ENCODE measurements at regions not wholly inside any gene's neighbourhood (a gene's known extent, or its start where the extent isn't known, plus 50 kb on each side); places are given as distances from the start of the nearest gene placed in this dataset.

DNA sequence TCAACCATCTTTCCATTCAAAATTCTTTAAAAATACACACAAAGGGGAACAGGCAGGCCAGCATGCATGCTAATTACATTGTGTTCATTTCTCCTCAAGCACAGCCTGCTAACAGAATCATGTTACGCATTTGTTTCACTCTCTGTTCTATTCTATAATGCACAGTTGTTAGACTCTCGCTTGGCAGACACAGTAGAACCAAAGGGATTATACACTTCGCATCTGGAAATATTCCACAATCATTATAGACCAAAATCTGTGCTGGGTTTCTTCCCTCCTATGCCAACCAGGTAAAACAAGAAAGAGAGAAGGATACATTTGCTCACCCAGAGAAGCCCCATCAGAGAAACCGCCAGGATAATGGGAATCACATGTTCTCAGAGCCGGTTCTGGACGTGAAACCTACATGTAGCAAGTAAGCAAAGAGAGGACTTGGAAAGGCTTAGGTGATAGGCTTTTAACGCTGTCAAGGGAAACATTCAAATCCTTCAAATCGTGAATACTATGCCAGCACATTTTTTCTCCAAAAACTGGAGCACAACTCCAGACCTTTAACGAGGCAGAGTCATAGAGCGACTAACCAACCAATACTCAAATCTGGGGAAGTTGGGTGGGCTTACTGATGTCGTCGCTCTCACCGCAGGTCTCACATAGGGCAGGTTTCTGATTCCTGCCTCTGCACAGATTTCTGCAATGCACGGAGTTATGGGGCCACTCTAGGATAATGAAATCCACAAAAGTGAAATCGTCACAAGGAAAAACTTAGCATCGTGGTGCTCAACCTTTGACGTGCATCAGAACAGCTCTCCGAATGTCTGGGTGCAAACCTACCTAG lies 380.5 kb upstream of the AUTS2 start:
- H3K4me3 ChIP-seq (ENCODE audit: low read depth, low read length) = no peak overlapping the region
- no peak for DNase-seq
- no peaks in the 10 kb centered on the region for H3K27me3 ChIP-seq
- TF ChIP-seq, protein P1, sequence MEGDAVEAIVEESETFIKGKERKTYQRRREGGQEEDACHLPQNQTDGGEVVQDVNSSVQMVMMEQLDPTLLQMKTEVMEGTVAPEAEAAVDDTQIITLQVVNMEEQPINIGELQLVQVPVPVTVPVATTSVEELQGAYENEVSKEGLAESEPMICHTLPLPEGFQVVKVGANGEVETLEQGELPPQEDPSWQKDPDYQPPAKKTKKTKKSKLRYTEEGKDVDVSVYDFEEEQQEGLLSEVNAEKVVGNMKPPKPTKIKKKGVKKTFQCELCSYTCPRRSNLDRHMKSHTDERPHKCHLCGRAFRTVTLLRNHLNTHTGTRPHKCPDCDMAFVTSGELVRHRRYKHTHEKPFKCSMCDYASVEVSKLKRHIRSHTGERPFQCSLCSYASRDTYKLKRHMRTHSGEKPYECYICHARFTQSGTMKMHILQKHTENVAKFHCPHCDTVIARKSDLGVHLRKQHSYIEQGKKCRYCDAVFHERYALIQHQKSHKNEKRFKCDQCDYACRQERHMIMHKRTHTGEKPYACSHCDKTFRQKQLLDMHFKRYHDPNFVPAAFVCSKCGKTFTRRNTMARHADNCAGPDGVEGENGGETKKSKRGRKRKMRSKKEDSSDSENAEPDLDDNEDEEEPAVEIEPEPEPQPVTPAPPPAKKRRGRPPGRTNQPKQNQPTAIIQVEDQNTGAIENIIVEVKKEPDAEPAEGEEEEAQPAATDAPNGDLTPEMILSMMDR (IDR thresholded peaks at IDR 0.05; ENCODE audit: low read depth, low read length) = no peak
- H3K36me3 ChIP-seq = no peaks in the 10 kb centered on the region
- no peaks in the 10 kb centered on the region for H3K4me1 ChIP-seq
- no peaks in the 10 kb centered on the region for H3K9me3 ChIP-seq

DNA sequence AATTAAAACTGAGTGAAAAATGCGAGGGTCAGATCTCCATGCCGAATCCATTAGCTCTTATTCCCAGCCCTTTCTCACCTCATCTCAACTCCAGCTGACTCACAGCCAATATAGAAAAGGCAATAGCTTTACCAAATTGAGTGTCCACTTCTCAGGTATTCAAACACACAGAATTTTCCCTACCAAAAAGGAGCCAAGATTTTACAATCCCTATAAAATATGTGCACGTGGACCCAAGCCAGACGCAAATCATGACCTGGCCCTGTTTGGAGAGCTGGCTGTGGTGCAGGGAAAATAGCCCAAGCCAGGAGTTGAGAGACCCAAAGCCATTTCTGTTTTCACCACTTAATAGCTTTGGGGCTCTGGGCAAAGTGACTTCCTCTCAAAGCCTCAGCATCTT lies 379.7 kb upstream of the AUTS2 start:
- TF ChIP-seq, protein P1 (IDR thresholded peaks at IDR 0.05; ENCODE audit: low read depth, low read length) = no peak

DNA sequence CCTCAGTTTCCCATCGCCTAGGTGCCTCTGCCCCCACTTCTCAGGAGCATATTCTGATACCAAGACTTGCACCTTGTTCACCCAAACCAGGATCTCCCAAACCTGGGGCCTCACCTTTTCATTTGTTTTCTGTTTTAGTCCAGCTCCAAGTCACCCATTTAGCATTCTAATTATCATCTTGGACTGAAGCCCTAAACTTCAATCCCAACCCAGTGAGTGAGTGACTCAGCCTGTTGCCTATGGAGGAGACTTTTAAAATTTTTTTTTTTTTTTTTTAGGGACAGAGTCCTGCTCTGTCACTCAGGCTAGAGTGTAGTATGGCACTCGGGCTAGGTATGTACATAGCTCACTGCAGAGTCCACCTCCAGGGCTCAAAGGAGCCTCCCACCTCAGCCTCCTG lies 378.9 kb upstream of the AUTS2 start:
- H3K27me3 ChIP-seq = no peaks in the 10 kb centered on the region
- TF ChIP-seq, protein P1 (IDR thresholded peaks at IDR 0.05; ENCODE audit: low read depth, low read length) = no peak
- H3K4me1 ChIP-seq = no peaks in the 10 kb centered on the region
- no peaks in the 10 kb centered on the region for H3K36me3 ChIP-seq
- no peak for DNase-seq
- no peaks in the 10 kb centered on the region for H3K9me3 ChIP-seq
- no peak overlapping the region for H3K4me3 ChIP-seq (ENCODE audit: low read depth, low read length)

More for the DNA sequence above, 379.7 kb upstream of the AUTS2 start:
- Histone ChIP-seq H3K4me3 (ENCODE audit: low read depth, low read length) (no peak overlapping the region), H3K4me1 (no peaks in the 10 kb centered on the region), H3K9me3 (no peaks in the 10 kb centered on the region), H3K36me3 (no peaks in the 10 kb centered on the region), H3K27me3 (no peaks in the 10 kb centered on the region)
- no peak for DNase-seq

DNA sequence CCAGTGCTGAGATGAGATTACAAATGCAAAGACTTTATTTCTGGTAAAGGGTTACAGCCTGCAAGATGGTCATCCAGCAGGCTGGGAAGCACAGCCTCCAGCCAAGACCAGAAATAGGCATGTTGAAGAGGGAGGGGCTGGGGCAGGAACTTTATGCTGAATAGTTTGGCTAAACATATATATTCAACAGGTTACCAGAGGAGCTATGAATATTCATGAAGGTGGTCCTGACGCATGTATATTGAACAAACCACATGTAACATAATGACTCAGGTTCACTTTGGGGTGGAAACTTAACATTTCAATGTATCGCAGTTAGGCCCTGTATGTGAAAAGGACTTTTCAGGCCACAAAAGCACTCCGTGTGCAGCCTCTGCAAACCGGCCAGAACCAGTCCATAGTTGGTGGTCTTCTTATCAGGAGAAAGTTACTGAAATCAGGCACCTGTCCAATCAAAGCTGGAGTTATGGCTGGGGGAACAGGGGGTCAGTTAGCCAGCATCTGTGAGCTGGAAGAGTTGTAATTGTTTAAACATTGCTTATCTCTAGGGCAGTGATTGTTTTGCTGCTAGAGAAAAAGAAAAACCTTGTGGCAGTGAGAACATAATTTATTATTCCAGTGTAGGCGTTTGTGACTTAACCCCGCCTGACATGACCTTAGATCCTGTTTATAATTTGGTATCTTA lies 372.9 kb upstream of the AUTS2 start:
- H3K36me3 ChIP-seq = no peaks in the 10 kb centered on the region
- DNase-seq = no peak
- H3K4me1 ChIP-seq = no peaks in the 10 kb centered on the region
- H3K9me3 ChIP-seq = no peaks in the 10 kb centered on the region
- TF ChIP-seq, protein P1 (IDR thresholded peaks at IDR 0.05; ENCODE audit: low read depth, low read length) = no peak
- no peak overlapping the region for H3K4me3 ChIP-seq (ENCODE audit: low read depth, low read length)
- no peaks in the 10 kb centered on the region for H3K27me3 ChIP-seq

DNA sequence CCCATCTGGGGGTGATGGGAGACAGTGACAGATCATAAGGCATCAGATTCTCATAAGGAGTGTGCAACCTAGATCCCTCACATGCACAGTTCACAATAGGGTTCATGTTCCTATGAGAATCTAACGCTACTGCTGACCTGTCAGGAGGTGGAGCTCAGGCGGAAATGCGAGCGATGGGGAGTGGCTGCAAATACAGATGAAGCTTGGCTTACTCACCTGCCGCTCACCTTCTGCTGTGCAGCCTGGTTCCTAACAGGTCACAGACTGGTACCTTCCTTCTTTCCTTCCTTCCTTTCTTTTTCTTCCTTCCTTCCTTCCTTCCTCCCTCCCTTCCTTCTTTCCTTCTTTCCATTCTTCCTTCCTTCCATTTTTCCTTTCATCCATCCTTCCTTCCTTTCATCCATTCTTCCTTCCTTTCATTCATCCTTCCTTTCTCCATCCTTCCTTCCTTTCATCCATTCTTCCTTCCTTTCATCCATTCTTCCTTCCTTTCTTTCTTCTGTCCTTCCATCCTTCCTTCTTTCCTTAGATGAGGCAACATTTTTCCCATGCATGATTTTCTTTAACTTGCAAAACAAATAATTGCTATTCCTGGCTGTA lies 370.0 kb upstream of the AUTS2 start:
- DNase-seq = no peak
- no peak overlapping the region for H3K4me3 ChIP-seq (ENCODE audit: low read depth, low read length)
- no peaks in the 10 kb centered on the region for H3K27me3 ChIP-seq
- no peaks in the 10 kb centered on the region for H3K4me1 ChIP-seq
- TF ChIP-seq, protein P1 (IDR thresholded peaks at IDR 0.05; ENCODE audit: low read depth, low read length) = no peak
- H3K36me3 ChIP-seq = no peaks in the 10 kb centered on the region
- H3K9me3 ChIP-seq = no peaks in the 10 kb centered on the region
